Right lung (tissue), 2 donors: ENCODE measurements at regions not wholly inside any gene's neighbourhood (a gene's known extent, or its start where the extent isn't known, plus 50 kb on each side); places are given as distances from the start of the nearest gene placed in this dataset.
"Not testable (repeated sequence)": the region's sequence is repeated elsewhere in the genome, so short reads cannot be mapped to it uniquely, and the experiment has no call there.

Source experiments
- DNase-seq, 2 donors: peaks; one replicate each; pipeline ENCODE4 v3.0.0-alpha.2; 2013

GRCh38 chr1:148317288-148317985, 165.4 kb upstream of the NBPF11 start:
- no peak for DNase-seq

- no peak for DNase-seq
Observed at GRCh38 chr1:148315071-148315811, 163.2 kb upstream of the NBPF11 start.

GRCh38 chr1:148310807-148311206, 158.7 kb upstream of the NBPF11 start:
- DNase-seq: no peak

GRCh38 chr1:148309940-148310500, 157.9 kb upstream of the NBPF11 start:
- DNase-seq: no peak

GRCh38 chr1:148308832-148309458, 156.9 kb upstream of the NBPF11 start:
- DNase-seq: no peak

GRCh38 chr1:148307583-148308185, 155.6 kb upstream of the NBPF11 start:
- no peak for DNase-seq

GRCh38 chr1:148304935-148305334, 152.9 kb upstream of the NBPF11 start:
- not testable (repeated sequence) for DNase-seq

GRCh38 chr1:148302586-148303364, 150.7 kb upstream of the NBPF11 start:
- not testable (repeated sequence) for DNase-seq

GRCh38 chr1:148297852-148298251, 145.8 kb upstream of the NBPF11 start:
- DNase-seq: not testable (repeated sequence)

GRCh38 chr1:148296511-148296910, 144.4 kb upstream of the NBPF11 start:
- DNase-seq: no peak

- DNase-seq: no peak
Observed at GRCh38 chr1:148294116-148294807, 142.2 kb upstream of the NBPF11 start.

GRCh38 chr1:148293651-148294050, 141.6 kb upstream of the NBPF11 start:
- DNase-seq: no peak

- no peak for DNase-seq
Observed at GRCh38 chr1:148292915-148293314, 140.8 kb upstream of the NBPF11 start.

GRCh38 chr1:148290881-148291280, 138.8 kb upstream of the NBPF11 start:
- no peak for DNase-seq

- DNase-seq: no peak
Observed at GRCh38 chr1:148289647-148290046, 137.6 kb upstream of the NBPF11 start.

GRCh38 chr1:148285946-148286345, 133.9 kb upstream of the NBPF11 start:
- DNase-seq: not testable (repeated sequence)

- not testable (repeated sequence) for DNase-seq
Observed at GRCh38 chr1:148280831-148281572, 128.9 kb upstream of the NBPF11 start.

- not testable (repeated sequence) for DNase-seq
Observed at GRCh38 chr1:148279002-148279542, 127.0 kb upstream of the NBPF11 start.

- not testable (repeated sequence) for DNase-seq
Observed at GRCh38 chr1:148277865-148278279, 125.8 kb upstream of the NBPF11 start.
